Nephron (organoid): ENCODE measurements at regions not wholly inside any gene's neighbourhood (a gene's known extent, or its start where the extent isn't known, plus 50 kb on each side); places are given as distances from the start of the nearest gene placed in this dataset.

Source experiments
- H3K27ac Mint-ChIP-seq, 3 experiments: 2 replicates each; pipeline ENCODE4 v1.8.0; 2020; ENCODE audit warnings: mixed read lengths in 3 of 3, mild to moderate bottlenecking in 2 of 3, moderate library complexity in 1 of 3
- H3K27me3 Mint-ChIP-seq: 2 replicates; pipeline ENCODE4 v1.8.0; 2021; ENCODE audit warnings: low read depth, mild to moderate bottlenecking, moderate library complexity, mixed read lengths
- H3K36me3 Mint-ChIP-seq: 2 replicates; pipeline ENCODE4 v1.8.0; 2020; ENCODE audit warnings: low read depth, mixed read lengths
- H3K4me1 Mint-ChIP-seq: 2 replicates; pipeline ENCODE4 v1.8.0; 2020; ENCODE audit warnings: mixed read lengths
- H3K4me3 Mint-ChIP-seq, 3 experiments: 2 replicates each; pipeline ENCODE4 v1.8.0; 2020; ENCODE audit warnings: mild to moderate bottlenecking in 3 of 3, mixed read lengths in 3 of 3, moderate library complexity in 2 of 3
- H3K9me3 Mint-ChIP-seq: 2 replicates; pipeline ENCODE4 v1.8.0; 2020; ENCODE audit warnings: mixed read lengths
- TF ChIP-seq, protein P1 (sequence below), 3 experiments: fragments of 200-600 bp; sonication (generic); IDR thresholded peaks; one replicate each; pipeline ENCODE4 v1.5.0; 2021; ENCODE audit warnings: antibody characterized with exemption in 3 of 3; ENCODE audit not compliant: unreplicated experiment in 3 of 3

DNA sequence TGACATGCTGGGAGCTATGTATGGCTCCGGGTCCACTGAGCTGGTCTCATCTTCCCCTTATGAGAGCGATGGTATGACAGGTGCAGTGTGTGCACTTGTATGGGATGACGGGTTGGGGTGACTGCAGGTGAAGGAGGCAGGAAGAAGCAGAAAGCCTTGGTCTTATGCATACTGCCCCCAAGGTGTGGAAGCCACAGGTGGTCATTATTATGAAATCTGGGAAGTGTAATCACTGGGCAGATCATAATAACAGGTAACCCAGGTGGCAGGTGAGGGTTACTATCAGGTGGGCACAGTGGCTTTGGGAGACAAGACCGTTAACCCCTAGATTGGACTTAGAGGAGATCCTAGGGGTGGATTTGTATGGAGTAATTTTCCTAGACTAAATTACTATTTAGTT, 118.0 kb downstream of the RFC3 start:
- Mint-ChIP-seq H3K27ac (peak overlapping the region in 1 of 3 experiments; percentile 12), H3K4me1 (peaks cover 28% of the 10 kb centered on the region), H3K36me3 (no peaks in the 10 kb centered on the region), H3K27me3 (no peaks in the 10 kb centered on the region), H3K9me3 (no peaks in the 10 kb centered on the region), H3K4me3 (no peak overlapping the region)
- TF ChIP-seq, protein P1, sequence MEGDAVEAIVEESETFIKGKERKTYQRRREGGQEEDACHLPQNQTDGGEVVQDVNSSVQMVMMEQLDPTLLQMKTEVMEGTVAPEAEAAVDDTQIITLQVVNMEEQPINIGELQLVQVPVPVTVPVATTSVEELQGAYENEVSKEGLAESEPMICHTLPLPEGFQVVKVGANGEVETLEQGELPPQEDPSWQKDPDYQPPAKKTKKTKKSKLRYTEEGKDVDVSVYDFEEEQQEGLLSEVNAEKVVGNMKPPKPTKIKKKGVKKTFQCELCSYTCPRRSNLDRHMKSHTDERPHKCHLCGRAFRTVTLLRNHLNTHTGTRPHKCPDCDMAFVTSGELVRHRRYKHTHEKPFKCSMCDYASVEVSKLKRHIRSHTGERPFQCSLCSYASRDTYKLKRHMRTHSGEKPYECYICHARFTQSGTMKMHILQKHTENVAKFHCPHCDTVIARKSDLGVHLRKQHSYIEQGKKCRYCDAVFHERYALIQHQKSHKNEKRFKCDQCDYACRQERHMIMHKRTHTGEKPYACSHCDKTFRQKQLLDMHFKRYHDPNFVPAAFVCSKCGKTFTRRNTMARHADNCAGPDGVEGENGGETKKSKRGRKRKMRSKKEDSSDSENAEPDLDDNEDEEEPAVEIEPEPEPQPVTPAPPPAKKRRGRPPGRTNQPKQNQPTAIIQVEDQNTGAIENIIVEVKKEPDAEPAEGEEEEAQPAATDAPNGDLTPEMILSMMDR (IDR thresholded peaks at IDR 0.05; ENCODE audit: unreplicated experiment in 3 of 3), result no peak

- Mint-ChIP-seq H3K9me3 (no peaks in the 10 kb centered on the region), H3K36me3 (no peaks in the 10 kb centered on the region), H3K27ac (no peak overlapping the region), H3K4me3 (no peak overlapping the region), H3K4me1 (peaks cover 24% of the 10 kb centered on the region), H3K27me3 (no peaks in the 10 kb centered on the region)
- TF ChIP-seq, protein P1 (IDR thresholded peaks at IDR 0.05; ENCODE audit: unreplicated experiment in 3 of 3), result no peak
These were observed 119.6 kb downstream of the RFC3 start for GRCh38 chr13:33937373-33938098.

DNA sequence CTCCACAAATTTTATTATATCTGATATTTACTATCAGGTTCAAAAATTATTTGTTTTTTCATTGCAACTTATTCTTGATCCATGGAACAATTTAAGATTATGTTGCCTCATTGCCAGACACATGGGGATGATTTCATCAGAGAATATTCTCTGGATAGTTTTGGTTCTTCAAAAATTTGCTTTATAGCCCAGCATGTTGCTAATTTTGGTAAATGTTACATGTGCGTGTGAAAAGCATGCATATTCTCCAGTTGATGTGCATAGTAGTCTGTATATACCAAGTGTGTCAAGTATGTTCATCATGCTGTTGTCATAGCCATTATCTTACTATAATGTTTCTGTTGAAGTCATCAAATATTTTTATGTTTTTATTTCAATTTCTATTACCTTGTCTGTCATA, 122.3 kb downstream of the RFC3 start:
- no peaks in the 10 kb centered on the region for H3K27me3 Mint-ChIP-seq
- TF ChIP-seq, protein P1 (IDR thresholded peaks at IDR 0.05; ENCODE audit: unreplicated experiment in 3 of 3), result no peak
- H3K4me1 Mint-ChIP-seq, result no peaks in the 10 kb centered on the region
- no peaks in the 10 kb centered on the region for H3K36me3 Mint-ChIP-seq
- H3K27ac Mint-ChIP-seq, result no peak overlapping the region
- no peak overlapping the region for H3K4me3 Mint-ChIP-seq
- H3K9me3 Mint-ChIP-seq, result no peaks in the 10 kb centered on the region

- H3K27me3 Mint-ChIP-seq, result no peaks in the 10 kb centered on the region
- TF ChIP-seq, protein P1 (IDR thresholded peaks at IDR 0.05; ENCODE audit: unreplicated experiment in 3 of 3), result no peak
- no peaks in the 10 kb centered on the region for H3K36me3 Mint-ChIP-seq
- H3K9me3 Mint-ChIP-seq, result no peaks in the 10 kb centered on the region
- H3K4me3 Mint-ChIP-seq, result no peak overlapping the region
- no peaks in the 10 kb centered on the region for H3K4me1 Mint-ChIP-seq
- no peak overlapping the region for H3K27ac Mint-ChIP-seq
These were observed 122.9 kb downstream of the RFC3 start for GRCh38 chr13:33940898-33941297.

GRCh38 chr13:33945477-33945876, 127.5 kb downstream of the RFC3 start:
- Mint-ChIP-seq H3K4me3 (no peak overlapping the region), H3K27me3 (no peaks in the 10 kb centered on the region), H3K27ac (no peak overlapping the region), H3K9me3 (peaks cover 9% of the 10 kb centered on the region), H3K4me1 (no peaks in the 10 kb centered on the region), H3K36me3 (peaks cover 10% of the 10 kb centered on the region)
- TF ChIP-seq, protein P1 (IDR thresholded peaks at IDR 0.05; ENCODE audit: unreplicated experiment in 3 of 3), result no peak

GRCh38 chr13:33953203-33953602, 135.3 kb downstream of the RFC3 start:
- Mint-ChIP-seq H3K9me3 (peaks cover 2% of the 10 kb centered on the region), H3K27ac (no peak overlapping the region), H3K4me1 (peaks cover 5% of the 10 kb centered on the region), H3K36me3 (peaks cover 3% of the 10 kb centered on the region), H3K27me3 (no peaks in the 10 kb centered on the region), H3K4me3 (no peak overlapping the region)
- TF ChIP-seq, protein P1 (IDR thresholded peaks at IDR 0.05; ENCODE audit: unreplicated experiment in 3 of 3), result no peak
